Gastrocnemius medialis (tissue), 4 donors: ENCODE measurements at regions not wholly inside any gene's neighbourhood (a gene's known extent, or its start where the extent isn't known, plus 50 kb on each side); places are given as distances from the start of the nearest gene placed in this dataset.

Source experiments
- POLR2A ChIP-seq, 2 donors: fragments of 450-650 bp; IDR thresholded peaks; one replicate each; pipeline ENCODE4 v1.6.1; 2017; ENCODE audit warnings: antibody characterized with exemption in 2 of 2, mild to moderate bottlenecking in 2 of 2, moderate library complexity in 2 of 2
- TF ChIP-seq, protein P1 (sequence below), 5 experiments: fragments of 450-650 bp in 3 of 5; fragments of 200-600 bp in 2 of 5; sonication (generic) in 2 of 5; IDR thresholded peaks in 4 of 5; conservative IDR thresholded peaks in 1 of 5; 1 replicate in 4 of 5; 2 replicates in 1 of 5; pipeline ENCODE4 v1.5.1; 2016 to 2019; ENCODE audit warnings: antibody characterized with exemption in 5 of 5, mild to moderate bottlenecking in 3 of 5, moderate library complexity in 3 of 5

DNA sequence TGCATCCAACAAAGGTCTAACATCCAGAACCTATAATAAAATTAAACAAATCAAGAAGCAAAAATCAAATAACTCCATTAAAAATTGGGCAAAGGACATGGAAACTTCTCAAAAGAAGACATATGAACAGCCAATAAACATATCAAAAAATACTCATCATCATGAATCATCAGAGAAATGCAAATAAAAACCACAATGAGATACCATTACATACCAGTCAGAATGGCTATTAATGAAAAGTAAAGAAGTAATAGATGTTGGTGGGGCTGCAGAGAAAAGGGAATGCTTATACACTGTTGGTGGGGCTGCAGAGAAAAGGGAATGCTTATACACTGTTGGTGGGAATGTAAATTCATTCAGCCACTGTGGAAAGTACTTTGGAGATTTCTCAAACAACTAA, 465.8 kb downstream of the ZIC3 start:
- TF ChIP-seq, protein P1, sequence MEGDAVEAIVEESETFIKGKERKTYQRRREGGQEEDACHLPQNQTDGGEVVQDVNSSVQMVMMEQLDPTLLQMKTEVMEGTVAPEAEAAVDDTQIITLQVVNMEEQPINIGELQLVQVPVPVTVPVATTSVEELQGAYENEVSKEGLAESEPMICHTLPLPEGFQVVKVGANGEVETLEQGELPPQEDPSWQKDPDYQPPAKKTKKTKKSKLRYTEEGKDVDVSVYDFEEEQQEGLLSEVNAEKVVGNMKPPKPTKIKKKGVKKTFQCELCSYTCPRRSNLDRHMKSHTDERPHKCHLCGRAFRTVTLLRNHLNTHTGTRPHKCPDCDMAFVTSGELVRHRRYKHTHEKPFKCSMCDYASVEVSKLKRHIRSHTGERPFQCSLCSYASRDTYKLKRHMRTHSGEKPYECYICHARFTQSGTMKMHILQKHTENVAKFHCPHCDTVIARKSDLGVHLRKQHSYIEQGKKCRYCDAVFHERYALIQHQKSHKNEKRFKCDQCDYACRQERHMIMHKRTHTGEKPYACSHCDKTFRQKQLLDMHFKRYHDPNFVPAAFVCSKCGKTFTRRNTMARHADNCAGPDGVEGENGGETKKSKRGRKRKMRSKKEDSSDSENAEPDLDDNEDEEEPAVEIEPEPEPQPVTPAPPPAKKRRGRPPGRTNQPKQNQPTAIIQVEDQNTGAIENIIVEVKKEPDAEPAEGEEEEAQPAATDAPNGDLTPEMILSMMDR (IDR thresholded peaks at IDR 0.05 in 4 of 5, conservative IDR thresholded peaks at IDR 0.05 in 1 of 5), result no peak
- TF ChIP-seq POLR2A (IDR thresholded peaks at IDR 0.05), result no peak
